Gastrocnemius medialis (tissue), 4 donors: ENCODE measurements at regions not wholly inside any gene's neighbourhood (a gene's known extent, or its start where the extent isn't known, plus 50 kb on each side); places are given as distances from the start of the nearest gene placed in this dataset.

ENCODE experiments used
- ATAC-seq, 2 donors: fragments of 150-250 bp; one replicate each; pipeline ENCODE4 v1.9.1; 2016
- DNase-seq, 2 donors: peaks; one replicate each; pipeline ENCODE4 v3.0.0-alpha.2; 2019
- H3K27ac ChIP-seq, 4 donors: fragments of 200-600 bp; sonication (generic); 1 replicate in 1 of 4; 2 replicates in 3 of 4; pipeline ENCODE4 v1.5.1; 2016 to 2018; ENCODE audit warnings: mild to moderate bottlenecking in 2 of 4, moderate library complexity in 1 of 4
- H3K27me3 ChIP-seq, 3 donors: fragments of 200-600 bp; sonication (generic) in 2 of 3; 1 replicate in 1 of 3; 2 replicates in 2 of 3; pipeline versions ENCODE4 v1.5.1 to v1.6.0; 2016 to 2019; ENCODE audit warnings: mild to moderate bottlenecking in 1 of 3, moderate library complexity in 1 of 3
- H3K36me3 ChIP-seq, 2 donors: fragments of 200-600 bp; sonication (generic) in 1 of 2; one replicate each; pipeline ENCODE4 v1.5.1; 2017 to 2018
- H3K4me1 ChIP-seq, 2 donors: fragments of 200-600 bp; sonication (generic) in 1 of 2; one replicate each; pipeline ENCODE4 v1.5.1; 2016 to 2017; ENCODE audit warnings: mild to moderate bottlenecking in 2 of 2
- H3K4me3 ChIP-seq, 4 donors: fragments of 200-600 bp; sonication (generic) in 3 of 4; 1 replicate in 1 of 4; 2 replicates in 3 of 4; pipeline ENCODE4 v1.5.1; 2016 to 2019; ENCODE audit warnings: mild to moderate bottlenecking in 2 of 4
- H3K9me3 ChIP-seq, 3 donors: fragments of 200-600 bp; sonication (generic) in 2 of 3; 1 replicate in 1 of 3; 2 replicates in 2 of 3; pipeline ENCODE4 v1.5.1; 2016 to 2019
- POLR2A ChIP-seq, 2 donors: fragments of 450-650 bp; IDR thresholded peaks; one replicate each; pipeline ENCODE4 v1.6.1; 2017; ENCODE audit warnings: antibody characterized with exemption in 2 of 2, mild to moderate bottlenecking in 2 of 2, moderate library complexity in 2 of 2
- in situ Hi-C, 4 donors: fragments of 200-750 bp; cut with MboI; loops; one replicate each; pipeline versions ENCODE4 v1.15.0 to v1.8.0; 2017; ENCODE audit warnings: low sequenced_read_pairs in 4 of 4
- intact Hi-C: fragments of 100-400 bp; cut with DNase I; formaldehyde crosslinking; loops from one replicate; pipeline ENCODE4 v1.15.1; 2023; ENCODE audit warnings: low total_unique reads
- TF ChIP-seq, protein P1 (sequence below), 5 experiments: fragments of 450-650 bp in 3 of 5; fragments of 200-600 bp in 2 of 5; sonication (generic) in 2 of 5; IDR thresholded peaks in 4 of 5; conservative IDR thresholded peaks in 1 of 5; 1 replicate in 4 of 5; 2 replicates in 1 of 5; pipeline ENCODE4 v1.5.1; 2016 to 2019; ENCODE audit warnings: antibody characterized with exemption in 5 of 5, mild to moderate bottlenecking in 3 of 5, moderate library complexity in 3 of 5

DNA sequence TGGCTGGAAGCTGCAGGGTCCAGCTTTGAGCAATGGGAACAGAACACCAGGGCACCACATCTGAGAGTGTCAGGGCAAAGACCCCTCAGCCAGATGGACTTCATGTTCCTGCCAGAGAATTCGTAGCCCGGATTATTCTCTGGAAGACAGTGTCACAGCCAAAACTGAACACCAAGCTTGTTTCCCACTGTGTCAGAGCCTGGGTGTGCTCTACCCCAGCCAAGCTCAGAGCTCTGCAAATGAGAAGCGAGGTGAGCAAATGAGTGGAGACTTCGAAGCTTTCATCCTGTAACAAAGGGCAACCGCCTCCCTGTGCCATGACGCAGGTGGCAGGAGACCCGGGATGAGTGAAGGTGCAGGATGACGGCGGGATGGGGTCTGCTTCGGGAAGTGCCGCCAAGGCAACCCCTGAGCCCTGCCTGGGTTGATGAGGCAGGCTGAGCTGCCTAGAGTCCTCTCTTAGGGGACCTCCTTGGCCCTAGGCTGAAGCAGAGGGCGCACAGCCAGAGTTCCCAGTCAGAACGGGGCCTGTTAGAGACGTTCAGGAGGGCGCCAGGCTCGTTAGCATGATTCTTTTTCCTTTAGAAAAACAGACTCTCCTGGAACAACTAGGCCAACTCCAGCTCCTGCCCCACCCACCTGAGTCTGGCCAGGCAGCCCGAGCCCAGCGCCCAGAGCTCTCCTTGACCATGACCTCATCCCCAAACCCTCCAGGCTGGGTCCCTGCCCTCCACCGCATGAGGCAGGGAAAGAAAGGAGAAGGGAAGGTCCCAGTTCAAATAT, 187.7 kb downstream of the SOD2 start:
- Histone ChIP-seq H3K27ac (peak overlapping the region in 3 of 4 donors; percentile 13 to 51 (median 27)), H3K36me3 (no peaks in the 10 kb centered on the region)

DNA sequence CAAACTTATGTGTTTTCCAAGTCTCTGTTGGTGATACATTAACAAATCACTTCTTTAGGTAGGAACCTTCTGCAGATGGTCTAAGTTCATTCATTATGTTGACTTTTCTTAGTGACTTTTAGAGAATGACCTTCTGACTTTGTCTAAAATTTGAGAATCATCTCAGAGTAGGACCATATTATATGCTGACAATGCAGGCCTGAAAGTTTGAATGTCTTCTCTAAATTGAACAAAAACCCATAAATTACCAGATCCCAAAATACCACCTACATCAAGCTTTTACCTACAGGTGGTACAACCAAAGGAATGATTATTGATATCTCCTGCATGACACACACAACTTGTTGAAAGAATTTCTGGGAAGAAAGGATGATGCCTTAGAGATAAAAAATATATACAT, 191.5 kb downstream of the SOD2 start:
- ATAC-seq (no peak), DNase-seq (no peak)
- Histone ChIP-seq H3K27ac (no peak overlapping the region), H3K4me1 (no peaks in the 10 kb centered on the region), H3K4me3 (no peak overlapping the region), H3K9me3 (no peaks in the 10 kb centered on the region), H3K36me3 (no peaks in the 10 kb centered on the region), H3K27me3 (no peaks in the 10 kb centered on the region)
- intact Hi-C loops: no loop called here
- no peak for TF ChIP-seq POLR2A (IDR thresholded peaks at IDR 0.05)
- TF ChIP-seq, protein P1, sequence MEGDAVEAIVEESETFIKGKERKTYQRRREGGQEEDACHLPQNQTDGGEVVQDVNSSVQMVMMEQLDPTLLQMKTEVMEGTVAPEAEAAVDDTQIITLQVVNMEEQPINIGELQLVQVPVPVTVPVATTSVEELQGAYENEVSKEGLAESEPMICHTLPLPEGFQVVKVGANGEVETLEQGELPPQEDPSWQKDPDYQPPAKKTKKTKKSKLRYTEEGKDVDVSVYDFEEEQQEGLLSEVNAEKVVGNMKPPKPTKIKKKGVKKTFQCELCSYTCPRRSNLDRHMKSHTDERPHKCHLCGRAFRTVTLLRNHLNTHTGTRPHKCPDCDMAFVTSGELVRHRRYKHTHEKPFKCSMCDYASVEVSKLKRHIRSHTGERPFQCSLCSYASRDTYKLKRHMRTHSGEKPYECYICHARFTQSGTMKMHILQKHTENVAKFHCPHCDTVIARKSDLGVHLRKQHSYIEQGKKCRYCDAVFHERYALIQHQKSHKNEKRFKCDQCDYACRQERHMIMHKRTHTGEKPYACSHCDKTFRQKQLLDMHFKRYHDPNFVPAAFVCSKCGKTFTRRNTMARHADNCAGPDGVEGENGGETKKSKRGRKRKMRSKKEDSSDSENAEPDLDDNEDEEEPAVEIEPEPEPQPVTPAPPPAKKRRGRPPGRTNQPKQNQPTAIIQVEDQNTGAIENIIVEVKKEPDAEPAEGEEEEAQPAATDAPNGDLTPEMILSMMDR (IDR thresholded peaks at IDR 0.05 in 4 of 5, conservative IDR thresholded peaks at IDR 0.05 in 1 of 5): no peak
- in situ Hi-C loops: no loop called here

More for the DNA sequence above, 187.7 kb downstream of the SOD2 start:
- H3K4me1 ChIP-seq: no peaks in the 10 kb centered on the region
- peak; percentile 32 to 65 for ATAC-seq
- TF ChIP-seq, protein P1 (IDR thresholded peaks at IDR 0.05 in 4 of 5, conservative IDR thresholded peaks at IDR 0.05 in 1 of 5): no peak
- intact Hi-C loops (no loop called here), in situ Hi-C loops (no loop called here)
- H3K27me3 ChIP-seq: no peaks in the 10 kb centered on the region
- no peak overlapping the region for H3K4me3 ChIP-seq
- DNase-seq: peak in 1 of 2 donors; percentile 53
- H3K9me3 ChIP-seq: no peaks in the 10 kb centered on the region

DNA sequence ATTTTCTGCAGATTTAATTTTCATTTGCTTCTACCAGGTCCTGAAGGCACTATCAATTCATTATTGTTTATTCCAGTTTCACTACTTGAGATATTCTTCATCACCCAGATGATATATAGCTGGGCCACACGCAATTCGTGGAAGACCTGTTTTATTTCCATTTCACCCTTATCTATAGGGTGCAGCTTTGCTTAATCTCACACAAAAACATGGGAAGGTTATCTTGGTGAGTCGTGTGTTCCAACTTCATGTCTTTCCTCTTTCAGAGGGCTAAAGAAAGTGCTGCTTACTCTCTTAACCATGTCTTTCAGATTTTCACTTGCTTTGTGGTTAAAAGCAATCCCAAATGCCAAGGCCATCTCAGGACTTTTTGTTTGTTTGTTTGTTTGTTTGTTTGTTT, 194.0 kb downstream of the SOD2 start:
- ATAC-seq: no peak
- no peaks in the 10 kb centered on the region for H3K36me3 ChIP-seq
- no peak overlapping the region for H3K4me3 ChIP-seq
- H3K4me1 ChIP-seq: no peaks in the 10 kb centered on the region
- TF ChIP-seq POLR2A (IDR thresholded peaks at IDR 0.05): no peak
- TF ChIP-seq, protein P1 (IDR thresholded peaks at IDR 0.05 in 4 of 5, conservative IDR thresholded peaks at IDR 0.05 in 1 of 5): no peak
- H3K27ac ChIP-seq: no peak overlapping the region
- in situ Hi-C loops (no loop called here), intact Hi-C loops (no loop called here)
- H3K9me3 ChIP-seq: no peaks in the 10 kb centered on the region
- DNase-seq: no peak
- no peaks in the 10 kb centered on the region for H3K27me3 ChIP-seq

DNA sequence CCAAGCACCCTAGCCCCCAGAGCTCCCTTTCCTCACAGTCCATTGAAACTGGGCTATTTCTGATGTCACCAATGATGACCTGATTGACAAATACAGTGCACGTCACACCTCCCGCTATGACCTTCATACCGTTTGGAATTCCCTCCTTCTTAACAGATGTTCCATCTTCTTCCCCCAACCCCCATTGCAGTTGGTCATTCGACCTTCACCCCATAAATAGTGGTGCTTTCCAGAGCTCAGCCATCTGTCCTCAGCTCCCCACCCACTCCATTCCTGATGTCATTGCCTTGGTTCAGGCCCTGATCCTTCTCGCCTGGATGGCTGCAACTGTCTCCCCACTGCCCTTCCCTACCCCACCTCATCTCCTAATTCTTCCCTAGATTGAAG, 198.5 kb downstream of the SOD2 start:
- peak in 1 of 2 donors; percentile 7 for ATAC-seq

More for the DNA sequence above, 198.5 kb downstream of the SOD2 start:
- no peaks in the 10 kb centered on the region for H3K9me3 ChIP-seq
- no peaks in the 10 kb centered on the region for H3K36me3 ChIP-seq
- in situ Hi-C loops: no loop called here
- no peak overlapping the region for H3K4me3 ChIP-seq
- intact Hi-C loops: no loop called here
- no peak for DNase-seq
- no peaks in the 10 kb centered on the region for H3K27me3 ChIP-seq
- no peak for TF ChIP-seq POLR2A (IDR thresholded peaks at IDR 0.05)
- TF ChIP-seq, protein P1 (IDR thresholded peaks at IDR 0.05 in 4 of 5, conservative IDR thresholded peaks at IDR 0.05 in 1 of 5): no peak
- H3K27ac ChIP-seq: peak overlapping the region in 2 of 4 donors; percentile 20 to 47
- no peaks in the 10 kb centered on the region for H3K4me1 ChIP-seq
